ENCODE measurements at regions not wholly inside any gene's neighbourhood (a gene's known extent, or its start where the extent isn't known, plus 50 kb on each side); places are given as distances from the start of the nearest gene placed in this dataset.

- TF ChIP-seq CTCF (IDR thresholded peaks at IDR 0.05) (no peak), ZFX (IDR thresholded peaks at IDR 0.05; ENCODE audit: borderline replicate concordance) (no peak)
Observed at GRCh38 chr13:70784207-70784989, 676.1 kb upstream of the KLHL1 start.
